HG02981 (cell line): ENCODE measurements at regions not wholly inside any gene's neighbourhood (a gene's known extent, or its start where the extent isn't known, plus 50 kb on each side); places are given as distances from the start of the nearest gene placed in this dataset.
"Not testable (repeated sequence)": the region's sequence is repeated elsewhere in the genome, so short reads cannot be mapped to it uniquely, and the experiment has no call there.

Source experiments
- ATAC-seq: cut with Tn5 transposase; IDR thresholded peaks from one replicate; pipeline ENCODE4 v1.9.1; 2021; ENCODE audit warnings: mild to moderate bottlenecking, moderate library complexity; ENCODE audit not compliant: unreplicated experiment

DNA sequence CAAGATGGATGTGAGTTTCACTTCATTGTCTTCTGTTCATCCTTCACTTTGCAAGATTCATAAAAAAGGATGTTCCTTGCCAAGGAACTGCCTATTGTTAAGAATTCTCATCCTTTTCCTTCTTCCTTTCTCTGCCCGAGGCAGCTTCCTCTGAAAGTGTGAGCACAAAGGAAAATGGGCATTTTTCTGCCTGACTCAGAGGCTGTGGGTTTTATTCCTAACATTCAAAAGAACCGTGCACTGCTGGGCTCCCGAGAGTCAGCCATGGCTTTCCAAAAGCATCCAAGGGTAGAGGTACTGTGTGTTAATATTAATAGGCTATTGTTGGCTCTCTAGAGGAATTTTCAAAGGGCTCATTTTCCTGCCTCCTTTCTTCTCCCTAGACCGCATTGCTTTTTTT is 289.4 kb downstream of the ABCC12 start:
- ATAC-seq = no peak

DNA sequence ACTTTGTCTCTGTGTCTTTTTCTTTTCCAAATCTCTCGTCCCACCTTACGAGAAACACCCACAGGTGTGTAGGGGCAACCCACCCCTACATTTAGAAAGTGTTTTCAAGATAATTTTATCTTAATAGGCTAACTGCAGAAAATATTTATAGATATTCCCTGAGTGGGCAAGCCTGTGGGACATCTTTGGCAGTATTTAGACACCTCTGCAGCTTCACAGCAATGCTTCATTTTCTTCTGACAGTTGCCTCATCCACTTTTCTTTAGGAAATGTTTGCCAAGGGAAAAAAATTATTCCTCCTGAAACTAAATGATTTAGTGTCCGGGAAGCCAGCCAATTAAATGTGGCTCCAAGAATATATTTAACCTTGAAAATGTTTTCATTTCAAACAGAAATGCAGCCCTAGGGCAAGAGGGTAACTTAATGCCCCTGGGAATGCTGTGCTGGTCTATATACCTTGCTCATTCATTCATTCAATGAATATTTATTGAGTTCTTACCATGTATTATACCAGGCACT is 290.4 kb downstream of the ABCC12 start:
- ATAC-seq = no peak

DNA sequence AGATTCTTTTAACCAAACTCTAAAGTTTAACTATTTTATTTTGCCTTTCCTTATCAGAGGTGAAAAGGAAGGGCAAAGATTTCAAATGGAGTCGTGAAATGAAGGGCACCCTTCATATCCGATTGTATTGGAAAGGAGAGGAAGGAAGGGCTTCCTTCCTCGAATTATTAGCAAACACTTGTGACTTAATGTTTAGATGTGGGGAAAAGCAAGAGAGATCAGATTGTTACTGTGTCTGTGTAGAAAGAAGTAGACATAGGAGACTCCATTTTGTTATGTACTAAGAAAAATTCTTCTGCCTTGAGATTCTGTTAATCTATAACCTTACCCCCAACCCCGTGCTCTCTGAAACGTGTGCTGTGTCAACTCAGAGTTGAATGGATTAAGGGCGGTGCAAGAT is 291.5 kb downstream of the ABCC12 start:
- not testable (repeated sequence) for ATAC-seq

DNA sequence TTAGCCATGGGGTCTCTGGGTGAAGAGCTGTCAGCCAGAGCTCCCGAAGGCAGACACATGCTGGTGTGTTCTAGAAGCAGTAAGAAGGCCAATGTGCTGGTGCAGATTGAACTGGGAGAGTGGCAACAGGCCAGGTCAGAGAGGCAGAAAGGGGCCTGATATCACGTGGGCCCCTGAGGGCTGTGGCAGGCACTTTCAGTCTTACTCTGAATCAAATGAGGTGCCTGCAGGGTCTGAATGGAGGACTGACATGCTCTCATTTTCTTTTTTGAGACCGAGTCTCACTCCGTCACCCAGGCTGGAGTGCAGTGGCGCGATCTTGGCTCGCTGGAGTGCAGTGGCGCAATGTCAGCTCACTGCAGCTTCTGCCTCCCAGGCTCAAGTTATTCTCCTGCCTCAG is 293.8 kb downstream of the ABCC12 start:
- no peak for ATAC-seq

DNA sequence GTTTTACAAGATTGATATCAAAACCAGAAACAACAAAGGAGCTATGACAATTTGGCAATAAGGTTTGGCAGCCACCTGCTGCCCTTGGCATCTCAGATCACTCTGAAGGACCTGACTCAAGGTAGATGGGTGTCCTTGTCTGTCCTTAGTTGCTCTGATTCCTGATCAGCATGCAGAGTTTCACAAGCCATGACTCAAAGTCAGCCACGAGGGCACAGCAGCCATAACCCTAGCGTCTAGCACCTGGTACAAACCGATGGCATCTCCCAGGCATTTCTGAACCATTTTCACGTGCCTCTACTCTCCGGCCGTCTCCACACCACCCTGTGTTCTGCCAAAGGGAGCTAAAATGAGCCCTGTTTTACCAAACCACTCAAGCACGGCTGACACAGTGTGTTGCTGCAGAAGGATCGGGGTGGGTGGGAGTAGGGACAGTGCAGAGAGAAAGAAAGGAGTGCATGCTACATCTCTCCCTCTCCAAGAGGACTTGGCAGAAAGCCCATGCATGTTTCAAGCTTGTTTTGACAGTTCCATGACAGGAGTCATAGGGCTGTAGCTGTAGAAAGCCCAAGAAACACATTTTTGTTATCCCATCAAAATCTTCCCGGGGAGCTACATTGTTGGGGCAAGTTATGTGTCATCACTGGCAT is 297.3 kb downstream of the ABCC12 start:
- ATAC-seq = no peak

DNA sequence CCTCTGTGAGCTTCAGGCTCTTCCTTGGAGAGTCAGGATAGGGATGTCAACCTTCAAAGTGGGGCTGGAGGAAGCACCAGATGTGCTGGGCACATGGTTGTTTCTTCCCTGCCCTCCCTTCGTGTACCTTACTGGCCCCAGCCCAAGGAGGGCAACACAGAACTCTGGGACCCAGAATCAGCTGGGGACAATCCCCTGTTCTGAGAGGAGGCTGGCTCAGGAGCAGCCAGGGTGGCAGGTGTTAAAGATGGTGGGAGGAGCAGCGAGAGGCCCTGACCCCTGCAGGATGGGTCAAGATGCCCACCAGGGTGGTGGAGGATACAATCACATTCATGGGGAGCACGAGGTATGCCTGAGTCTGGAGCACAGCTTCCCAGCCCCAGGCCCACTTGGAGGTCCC is 300.4 kb downstream of the ABCC12 start:
- ATAC-seq = no peak

DNA sequence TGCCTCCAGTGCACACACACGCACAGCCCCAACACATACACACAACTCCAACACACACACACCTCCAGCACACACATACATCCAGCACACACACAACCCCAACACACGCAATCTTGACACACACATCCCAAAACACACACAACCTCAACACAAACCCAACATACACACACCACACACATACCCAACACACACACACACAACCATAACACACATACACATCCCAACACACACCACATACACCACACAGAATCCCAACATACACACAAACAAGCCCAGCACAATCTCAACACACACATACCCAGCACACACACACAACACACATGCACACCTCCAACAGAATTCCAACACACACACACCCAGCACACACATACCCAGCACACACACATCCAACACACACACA is 301.1 kb downstream of the ABCC12 start:
- no peak for ATAC-seq

DNA sequence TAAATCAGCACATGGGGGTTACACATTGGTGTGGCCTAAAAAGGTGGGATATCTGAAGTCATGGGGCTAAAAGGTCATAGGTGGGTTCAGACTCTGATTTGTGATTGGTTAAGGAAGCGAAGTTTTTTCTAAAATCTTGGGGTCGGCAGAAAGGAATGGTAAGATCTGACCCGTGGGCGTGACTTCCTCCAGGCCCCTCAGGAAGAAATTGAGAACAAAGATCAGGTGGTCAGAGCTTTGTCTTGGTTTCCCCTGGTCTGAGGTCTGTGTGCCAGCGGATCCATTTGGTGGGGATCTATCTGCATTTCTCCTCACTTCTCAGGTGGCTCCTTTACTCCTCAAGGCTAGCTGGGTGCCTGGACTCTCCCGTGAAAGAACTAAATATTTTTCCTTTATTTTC is 302.8 kb downstream of the ABCC12 start:
- no peak for ATAC-seq

DNA sequence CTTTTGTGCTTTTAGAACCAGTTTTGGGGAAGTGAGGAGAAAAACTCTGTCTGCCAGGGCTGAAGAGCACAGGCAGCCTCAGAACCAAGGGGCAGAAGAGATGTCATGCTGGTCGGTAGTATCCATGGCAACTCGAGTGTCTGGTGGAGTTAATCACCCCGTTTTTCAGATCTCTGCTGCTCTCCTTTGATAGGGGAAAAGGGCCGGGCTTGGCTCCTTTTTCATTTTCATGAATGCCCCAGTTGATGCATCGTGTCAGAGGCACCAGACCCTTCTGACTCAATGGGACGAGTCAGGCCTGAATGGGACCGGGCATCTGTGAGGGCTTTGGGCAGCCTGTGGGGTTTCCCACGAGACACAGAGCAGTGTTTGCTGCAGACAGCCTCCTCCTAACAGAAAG is 304.6 kb downstream of the ABCC12 start:
- ATAC-seq = no peak

DNA sequence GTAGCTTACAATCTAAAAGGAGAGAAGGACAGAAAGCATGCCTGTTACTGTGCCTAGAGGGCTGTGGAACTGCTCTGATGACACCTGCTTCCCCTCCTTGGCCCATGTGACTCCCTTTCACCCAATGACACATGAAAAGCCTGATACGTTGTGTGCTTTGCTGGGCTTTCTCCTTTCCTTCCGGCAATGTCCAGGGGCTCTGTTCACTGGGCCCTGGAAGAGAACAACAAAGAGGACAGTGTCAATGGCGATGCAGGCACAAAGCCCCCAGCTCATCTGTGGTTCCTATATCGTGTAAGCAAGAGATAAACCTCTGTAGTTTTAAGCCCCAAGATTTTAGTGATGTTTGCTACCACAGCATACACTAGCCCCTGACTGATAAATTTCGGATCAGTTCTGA is 306.1 kb downstream of the ABCC12 start:
- ATAC-seq = no peak

DNA sequence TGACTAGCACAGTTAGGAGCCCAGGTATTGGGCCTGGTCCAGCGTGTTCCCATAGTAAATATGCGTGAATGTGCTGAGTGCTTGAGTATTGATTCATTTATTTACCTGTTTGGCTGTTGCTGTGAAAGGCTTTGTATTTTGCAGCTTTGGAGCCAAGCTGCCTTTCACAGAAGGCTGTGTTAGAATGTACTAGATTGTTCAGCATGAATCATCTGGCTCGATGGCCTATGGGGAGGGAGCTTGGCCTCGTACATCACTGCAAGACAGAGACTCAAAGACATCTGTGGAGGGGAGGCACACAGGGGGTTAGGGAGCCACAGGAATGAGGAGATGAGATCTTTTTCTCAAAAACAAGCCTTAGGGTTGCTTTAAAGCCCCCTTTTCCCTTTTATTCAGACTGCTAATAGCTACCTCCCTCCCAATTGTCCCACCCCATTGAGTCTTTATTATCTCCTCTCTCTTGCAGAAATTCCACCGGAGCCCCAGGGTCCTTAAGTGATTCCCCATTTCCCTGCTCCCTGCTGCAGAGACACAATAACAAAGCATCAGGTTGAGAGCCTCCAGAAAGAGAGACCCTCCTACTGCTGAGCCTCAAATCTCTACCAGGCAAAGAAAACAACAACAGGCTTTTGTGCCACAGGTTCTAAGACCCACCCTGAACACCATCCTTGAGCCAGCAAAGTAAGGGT is 307.2 kb downstream of the ABCC12 start:
- ATAC-seq = no peak

DNA sequence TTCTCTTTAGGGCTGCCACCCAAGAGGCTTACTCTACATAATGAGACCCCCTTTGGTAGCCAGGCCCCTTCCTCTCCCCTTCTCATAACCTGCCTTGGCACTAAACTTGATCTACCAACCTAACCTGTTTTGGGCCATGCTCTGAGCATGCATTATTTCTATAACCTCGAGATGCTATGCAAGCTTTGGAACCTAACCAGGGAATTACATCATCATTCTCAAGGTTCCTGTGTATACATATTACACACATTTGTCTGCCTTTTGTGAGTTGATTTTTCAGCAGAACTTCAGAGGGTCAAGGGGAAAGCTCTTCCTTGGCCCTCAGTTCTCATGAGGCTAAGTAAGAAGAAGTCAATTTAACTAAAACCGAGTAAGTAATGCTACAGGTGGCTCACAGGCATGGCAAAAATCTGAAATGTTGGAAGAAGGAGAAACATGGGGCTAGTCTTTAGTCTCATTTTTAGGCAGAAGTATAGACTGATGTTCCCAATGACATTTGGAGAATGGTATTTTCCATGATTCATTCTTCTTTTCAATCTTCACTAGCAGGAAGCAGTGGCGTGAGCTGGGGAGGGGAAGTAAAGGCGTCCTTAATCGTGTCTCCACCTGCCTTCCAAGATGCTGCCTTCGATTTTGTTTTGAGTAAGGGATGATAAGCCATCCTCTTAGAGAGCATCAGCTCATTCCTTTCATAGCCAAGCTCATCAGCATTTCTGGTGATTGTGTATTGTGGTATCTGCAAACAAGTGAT is 308.4 kb downstream of the ABCC12 start:
- no peak for ATAC-seq

DNA sequence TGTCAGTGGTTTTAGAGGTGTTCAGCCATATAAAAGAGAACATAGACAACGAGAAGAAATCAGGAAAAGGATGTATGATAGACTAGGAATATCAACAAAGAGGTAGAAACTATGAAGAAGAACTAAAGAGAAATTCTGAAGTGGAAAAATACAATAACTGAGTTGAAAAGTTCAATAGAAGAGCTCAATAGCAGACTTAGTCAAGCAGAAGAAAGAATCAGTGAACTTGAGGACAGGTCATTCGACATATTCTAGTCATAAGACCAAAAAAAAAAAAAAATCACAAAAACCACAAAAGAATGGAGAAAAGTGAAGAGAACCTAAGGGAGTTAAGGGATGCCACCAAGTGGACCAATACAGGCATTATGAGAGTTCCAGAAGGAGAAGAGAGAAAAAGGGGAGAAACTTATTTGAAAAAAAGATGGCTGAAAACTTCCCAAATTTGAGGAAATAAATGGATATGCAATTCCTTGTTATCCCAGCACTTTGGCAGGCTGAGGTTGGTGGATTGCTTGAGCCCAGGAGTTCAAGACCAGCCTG is 321.2 kb downstream of the ABCC12 start:
- no peak for ATAC-seq

DNA sequence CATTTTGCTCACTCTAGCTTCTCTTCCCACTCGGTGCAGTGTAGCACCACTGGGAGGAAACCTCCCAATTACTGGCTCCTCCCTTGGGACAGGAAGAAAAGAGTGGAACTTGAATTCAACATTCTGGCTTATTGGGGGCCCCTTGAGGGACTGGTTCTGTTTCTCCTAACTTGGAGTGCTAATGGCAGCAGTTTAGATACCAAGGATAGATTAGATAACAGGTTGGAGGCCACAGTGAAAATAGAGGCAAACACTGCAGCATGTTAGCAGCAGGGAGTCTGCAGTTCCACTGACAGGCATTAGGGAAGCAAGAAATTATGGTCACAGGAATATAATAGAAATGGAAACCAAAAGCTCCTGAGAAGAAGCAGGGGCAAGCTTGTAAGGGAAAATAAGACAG is 322.0 kb downstream of the ABCC12 start:
- ATAC-seq = no peak

DNA sequence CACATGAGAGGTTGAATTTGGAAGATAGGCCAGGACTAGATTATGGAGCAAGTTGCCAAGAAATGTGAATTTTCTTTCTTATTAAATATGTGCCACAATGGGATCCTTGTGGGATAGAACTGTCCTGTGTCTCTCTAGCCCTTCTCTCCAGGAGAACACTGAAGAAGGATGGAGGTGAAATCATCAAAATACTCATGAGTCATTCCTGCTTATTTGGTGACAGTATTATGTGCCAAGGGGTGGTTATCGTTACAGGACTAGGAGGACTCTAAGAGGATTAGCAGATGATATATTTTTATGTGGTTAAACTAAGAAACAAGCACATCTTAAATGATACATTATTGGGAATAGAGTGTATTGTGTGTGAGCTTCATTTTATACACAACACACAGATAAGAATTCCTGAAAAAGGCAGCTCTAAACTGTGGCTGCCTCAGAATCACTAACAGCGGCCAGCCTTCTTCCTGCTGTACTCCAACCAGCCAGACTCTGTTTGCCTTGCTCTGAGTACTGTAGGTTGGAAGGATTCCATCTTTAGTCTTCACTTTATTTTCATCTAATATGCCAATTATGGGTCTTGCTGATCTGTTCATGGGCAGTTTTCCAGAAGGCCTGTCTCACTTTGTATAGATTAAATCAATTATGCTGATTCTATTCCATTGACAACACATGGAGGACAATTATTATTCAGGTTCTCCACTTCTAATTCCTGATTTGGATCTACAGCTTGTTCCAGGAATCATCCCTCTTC is 325.8 kb downstream of the ABCC12 start:
- no peak for ATAC-seq

DNA sequence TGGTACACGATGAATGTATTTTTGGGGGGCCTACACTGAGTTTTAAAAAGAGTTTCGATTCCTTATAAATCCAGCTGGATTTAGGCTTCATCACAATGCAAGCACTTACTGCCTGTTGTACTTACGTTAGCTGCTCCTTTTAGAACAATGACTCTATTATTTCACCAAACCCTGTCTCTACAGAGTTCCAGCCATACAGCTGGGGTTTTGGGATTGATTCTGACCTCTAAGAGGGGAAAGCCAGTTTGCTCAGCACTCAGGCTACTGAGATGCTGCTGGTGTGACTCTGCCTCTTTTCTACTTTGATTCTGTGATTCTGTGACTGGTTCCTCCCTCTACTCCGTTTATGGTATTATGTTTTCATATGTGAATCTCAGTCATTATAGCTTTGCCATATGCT is 329.7 kb downstream of the ABCC12 start:
- no peak for ATAC-seq

DNA sequence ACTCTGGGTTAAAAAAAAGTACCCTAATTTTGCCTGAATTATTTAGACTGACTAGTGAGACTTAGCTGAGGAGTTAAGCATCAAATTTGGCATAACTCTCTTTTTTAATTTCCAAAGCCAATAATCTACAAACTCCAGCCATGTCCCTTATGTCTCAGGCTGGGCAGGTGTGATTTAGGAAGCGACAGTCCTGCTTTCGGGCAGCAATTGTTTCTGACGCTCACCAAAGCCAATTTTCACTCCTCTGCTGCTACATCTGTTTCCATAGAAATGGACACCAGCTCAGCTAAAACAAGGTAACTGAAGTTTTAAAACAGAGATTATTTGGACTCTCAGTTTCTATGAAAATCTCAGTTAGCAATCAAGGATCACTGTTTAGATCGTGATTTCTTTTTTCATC is 338.7 kb downstream of the ABCC12 start:
- no peak for ATAC-seq

DNA sequence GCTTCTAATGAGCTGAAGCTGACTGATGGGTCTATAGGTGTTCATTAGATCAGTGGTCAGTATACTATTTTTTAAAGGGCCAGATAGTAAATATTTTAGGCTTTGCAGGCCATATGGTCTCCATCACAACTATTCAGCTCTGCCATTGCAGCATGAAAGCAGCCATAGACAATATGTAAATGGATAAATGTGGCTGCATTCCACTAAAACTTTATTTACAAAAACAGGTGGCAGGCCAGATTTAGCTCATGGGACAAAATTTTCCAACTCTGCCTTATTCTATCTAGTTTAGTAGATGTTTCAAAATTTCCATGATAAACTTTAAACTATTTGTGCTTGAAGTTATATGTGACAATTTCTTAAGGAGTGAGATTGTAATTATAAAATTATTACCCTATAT is 339.3 kb downstream of the ABCC12 start:
- no peak for ATAC-seq

DNA sequence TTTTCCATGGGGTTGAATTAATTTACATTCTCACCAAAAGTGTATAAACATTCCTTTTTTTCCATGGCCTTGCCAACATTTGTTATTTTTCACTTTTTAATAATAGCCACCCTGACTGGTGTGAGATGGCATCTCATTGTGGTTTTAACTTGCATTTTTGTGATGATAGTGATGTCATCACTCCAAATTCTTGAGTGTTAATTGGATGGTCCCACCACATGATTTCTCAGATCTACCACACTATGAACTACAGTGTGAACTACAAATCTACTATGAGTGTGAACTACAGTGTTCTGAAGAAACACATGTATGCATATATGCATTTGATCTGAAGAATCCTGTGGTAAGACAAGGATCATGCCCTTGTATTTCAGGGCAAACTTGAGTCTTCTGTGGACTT is 340.1 kb downstream of the ABCC12 start:
- no peak for ATAC-seq

DNA sequence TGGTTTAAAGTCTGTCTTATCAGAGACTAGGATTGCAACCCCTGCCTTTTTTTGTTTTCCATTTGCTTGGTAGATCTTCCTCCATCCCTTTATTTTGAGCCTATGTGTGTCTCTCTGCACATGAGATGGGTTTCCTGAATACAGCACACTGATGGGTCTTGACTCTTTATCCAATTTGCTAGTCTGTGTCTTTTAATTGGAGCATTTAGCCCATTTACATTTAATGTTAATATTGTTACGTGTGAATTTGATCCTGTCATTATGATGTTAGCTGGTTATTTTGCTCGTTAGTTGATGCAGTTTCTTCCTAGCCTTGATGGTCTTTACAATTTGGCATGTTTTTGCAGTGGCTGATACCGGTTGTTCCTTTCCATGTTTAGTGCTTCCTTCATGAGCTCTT is 344.0 kb downstream of the ABCC12 start:
- ATAC-seq = not testable (repeated sequence)

DNA sequence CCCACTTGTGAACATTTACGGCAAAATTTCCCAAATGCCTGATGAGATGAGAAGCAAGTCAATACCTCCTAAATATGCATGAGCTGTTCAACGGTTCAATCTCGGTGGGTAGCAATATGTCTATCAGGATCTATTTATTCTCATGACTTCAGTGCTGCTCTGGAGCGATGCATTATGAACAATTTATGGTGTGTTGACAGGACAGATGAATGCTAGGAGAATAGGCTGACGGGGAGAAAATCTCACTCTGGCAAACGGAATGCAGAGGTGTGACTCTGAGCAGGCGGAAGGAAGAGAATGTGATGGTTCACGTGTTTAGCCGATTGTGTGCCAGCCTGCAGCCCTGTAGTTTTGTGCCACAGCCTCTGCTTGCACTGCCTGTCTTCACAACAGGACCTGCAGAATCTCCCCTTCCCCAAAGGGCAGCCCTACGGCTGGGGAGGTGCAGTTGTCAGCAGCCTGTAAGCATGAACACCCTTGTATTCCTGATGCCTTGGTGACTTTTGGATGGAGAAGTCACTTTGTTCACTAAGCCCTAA is 345.2 kb downstream of the PHKB start:
- no peak for ATAC-seq
